GM23338 (cell line): ENCODE measurements at regions not wholly inside any gene's neighbourhood (a gene's known extent, or its start where the extent isn't known, plus 50 kb on each side); places are given as distances from the start of the nearest gene placed in this dataset.

Experiments
- ATAC-seq: fragments of 200-7000 bp; cut with Tn5 transposase; 3 replicates; pipeline ENCODE4 v1.9.1; 2020
- DNase-seq: peaks from one replicate; pipeline ENCODE4 v3.0.0-alpha.2; 2015; ENCODE audit warnings: low spot score
- H2AFZ ChIP-seq: fragments of 200-600 bp; sonication (generic); 2 replicates; pipeline ENCODE4 v1.8.0; 2016; ENCODE audit warnings: antibody characterized with exemption, mild to moderate bottlenecking, moderate library complexity
- H3F3A ChIP-seq: fragments of 200-600 bp; sonication (generic); replicated peaks from 2 replicates; pipeline ENCODE4 v1.8.0; 2017; ENCODE audit warnings: antibody characterized with exemption, mixed run types, low read depth
- H3K27ac ChIP-seq: fragments of 200-600 bp; sonication (generic); 2 replicates; pipeline ENCODE4 v1.6.1; 2016; ENCODE audit warnings: low read depth
- H3K27me3 ChIP-seq: fragments of 200-600 bp; sonication (generic); 2 replicates; pipeline ENCODE4 v1.8.0; 2016; ENCODE audit warnings: mild to moderate bottlenecking, mixed run types, moderate library complexity; ENCODE audit not compliant: insufficient read depth
- H3K36me3 ChIP-seq: fragments of 200-600 bp; sonication (generic); 2 replicates; pipeline ENCODE4 v1.8.0; 2016; ENCODE audit warnings: mild to moderate bottlenecking; ENCODE audit not compliant: insufficient read depth
- H3K4me1 ChIP-seq: fragments of 200-600 bp; sonication (generic); 2 replicates; pipeline ENCODE4 v1.8.0; 2016; ENCODE audit warnings: mild to moderate bottlenecking, moderate library complexity; ENCODE audit not compliant: insufficient read depth
- H3K4me2 ChIP-seq: fragments of 200-600 bp; sonication (generic); 2 replicates; pipeline ENCODE4 v1.7.1; 2017; ENCODE audit warnings: mixed run types
- H3K4me3 ChIP-seq: fragments of 200-600 bp; sonication (generic); 2 replicates; pipeline ENCODE4 v1.6.1; 2016; ENCODE audit warnings: mixed run types
- H3K79me2 ChIP-seq: fragments of 200-600 bp; sonication (generic); replicated peaks from 2 replicates; pipeline ENCODE4 v1.8.0; 2017; ENCODE audit warnings: mild to moderate bottlenecking; ENCODE audit not compliant: insufficient read depth
- H3K9me2 ChIP-seq: fragments of 200-600 bp; sonication (generic); 2 replicates; pipeline ENCODE4 v1.8.0; 2017; ENCODE audit not compliant: insufficient read depth
- H4K20me1 ChIP-seq: fragments of 200-600 bp; sonication (generic); replicated peaks from 2 replicates; pipeline ENCODE4 v1.8.0; 2017; ENCODE audit warnings: mild to moderate bottlenecking; ENCODE audit not compliant: insufficient read depth
- H3K27ac Mint-ChIP-seq: 2 replicates; pipeline ENCODE4 v1.8.0; 2020; ENCODE audit warnings: inconsistent platforms, mild to moderate bottlenecking, moderate library complexity, mixed read lengths
- H3K27me3 Mint-ChIP-seq: 3 replicates; pipeline ENCODE4 v1.8.0; 2022; ENCODE audit warnings: low read depth, mild to moderate bottlenecking, moderate library complexity, mixed read lengths, inconsistent platforms; ENCODE audit not compliant: insufficient read depth, poor library complexity
- H3K36me3 Mint-ChIP-seq: 3 replicates; pipeline ENCODE4 v1.8.0; 2021; ENCODE audit warnings: low read depth, mild to moderate bottlenecking, inconsistent platforms, moderate library complexity, mixed read lengths
- H3K4me1 Mint-ChIP-seq: 3 replicates; pipeline ENCODE4 v1.8.0; 2020; ENCODE audit warnings: mild to moderate bottlenecking, inconsistent platforms, mixed read lengths
- H3K4me3 Mint-ChIP-seq: 3 replicates; pipeline ENCODE4 v1.8.0; 2021; ENCODE audit warnings: moderate library complexity, mild to moderate bottlenecking, inconsistent platforms, mixed read lengths
- H3K9me3 Mint-ChIP-seq: 3 replicates; pipeline ENCODE4 v1.8.0; 2020; ENCODE audit warnings: moderate library complexity, mild to moderate bottlenecking, inconsistent platforms, mixed read lengths
- CTCF ChIP-seq, 2 experiments: fragments of 200-600 bp in 1 of 2; sonication (generic) in 1 of 2; conservative IDR thresholded peaks; 2 replicates each; pipeline versions ENCODE4 v1.5.1 to v1.6.1; 2016 to 2017; ENCODE audit warnings: antibody characterized with exemption in 2 of 2, low read depth in 2 of 2, mild to moderate bottlenecking in 2 of 2, moderate library complexity in 1 of 2
- JUNB ChIP-seq: IDR thresholded peaks from one replicate; pipeline ENCODE4 v1.6.1; 2016; ENCODE audit warnings: antibody characterized with exemption; ENCODE audit not compliant: unreplicated experiment
- ZNF114 ChIP-seq: fragments of 250-450 bp; sonication (Bioruptor Pico); IDR thresholded peaks from 2 replicates; pipeline ENCODE4 v1.5.0; 2020; ENCODE audit warnings: mild to moderate bottlenecking, moderate library complexity
- ZNF331 ChIP-seq: fragments of 250-450 bp; sonication (Bioruptor Pico); IDR thresholded peaks from 2 replicates; pipeline ENCODE4 v1.5.0; 2020; ENCODE audit warnings: low read depth, mild to moderate bottlenecking, moderate library complexity
- ZNF462 ChIP-seq: fragments of 250-450 bp; sonication (Bioruptor Pico); IDR thresholded peaks from 2 replicates; pipeline ENCODE4 v1.5.0; 2020; ENCODE audit warnings: mild to moderate bottlenecking, moderate library complexity

GRCh38 chr6:94045099-94045829, 625.9 kb upstream of the EPHA7 start:
- Histone ChIP-seq H3K4me1 (peaks cover 66% of the 10 kb centered on the region), H3K27ac (peak overlapping the region; percentile 61; the same call in 1 of the 2 replicates)
- peak; percentile 85 for ATAC-seq

More at GRCh38 chr6:94045099-94045829, 625.9 kb upstream of the EPHA7 start:
- no peaks in the 10 kb centered on the region for H3K79me2 ChIP-seq
- H3K36me3 ChIP-seq: no peaks in the 10 kb centered on the region
- peak overlapping the region; percentile 66 for H3K4me2 ChIP-seq
- H3K9me2 ChIP-seq: 0 out of 2 replicates have a peak, but pooled peaks cover 4% of the 10 kb centered on the region
- Mint-ChIP-seq H3K4me3 (peak overlapping the region; percentile 48; the same call in 2 of the 3 replicates), H3K27ac (peak overlapping the region; percentile 91), H3K9me3 (no peaks in the 10 kb centered on the region), H3K36me3 (no peaks in the 10 kb centered on the region), H3K4me1 (peaks cover 57% of the 10 kb centered on the region), H3K27me3 (no peaks in the 10 kb centered on the region)
- TF ChIP-seq CTCF (conservative IDR thresholded peaks at IDR 0.05; ENCODE audit: low read depth in 2 of 2) (no peak), ZNF114 (CRISPR knock-in tag) (no peak), ZNF462 (peak; percentile 77; the same call in 1 of the 2 replicates), JUNB (no peak), ZNF331 (no peak)
- no peaks in the 10 kb centered on the region for H3K27me3 ChIP-seq
- no peak overlapping the region for H2AFZ ChIP-seq
- H3K4me3 ChIP-seq: peak overlapping the region; percentile 18; the same call in 1 of the 2 replicates
- no peaks in the 10 kb centered on the region for H3F3A ChIP-seq
- H4K20me1 ChIP-seq: no peaks in the 10 kb centered on the region
- peak; percentile 51 for DNase-seq
